HG02938 (cell line): ENCODE measurements at regions not wholly inside any gene's neighbourhood (a gene's known extent, or its start where the extent isn't known, plus 50 kb on each side); places are given as distances from the start of the nearest gene placed in this dataset.
"Not testable (repeated sequence)": the region's sequence is repeated elsewhere in the genome, so short reads cannot be mapped to it uniquely, and the experiment has no call there.

ENCODE experiments used
- ATAC-seq: cut with Tn5 transposase; IDR thresholded peaks from one replicate; pipeline ENCODE4 v1.9.1; 2021; ENCODE audit warnings: mild to moderate bottlenecking, moderate library complexity; ENCODE audit not compliant: unreplicated experiment

GRCh38 chr6:51456282-51456681 is 631.1 kb downstream of the PKHD1 start:
- ATAC-seq = no peak

DNA sequence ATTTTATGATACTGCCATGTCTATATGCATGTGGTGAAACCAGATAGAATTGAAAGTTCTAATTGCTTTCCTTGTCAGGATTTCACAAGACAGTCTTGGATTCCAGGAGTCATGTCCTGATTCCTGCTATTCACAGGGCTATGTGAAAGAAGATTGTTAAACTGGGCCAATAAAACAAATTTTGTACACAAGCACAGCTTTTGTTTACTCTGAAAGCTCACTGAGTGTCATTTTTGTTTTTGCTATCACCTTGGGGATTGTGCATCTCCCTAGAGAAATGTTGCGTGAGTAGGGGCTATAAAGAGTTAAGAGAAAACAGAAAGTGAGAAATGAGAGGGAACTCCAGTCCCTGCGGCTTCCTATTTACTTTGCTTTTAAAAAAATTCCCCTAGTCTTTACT is 627.5 kb downstream of the PKHD1 start:
- ATAC-seq = peak; percentile 97

DNA sequence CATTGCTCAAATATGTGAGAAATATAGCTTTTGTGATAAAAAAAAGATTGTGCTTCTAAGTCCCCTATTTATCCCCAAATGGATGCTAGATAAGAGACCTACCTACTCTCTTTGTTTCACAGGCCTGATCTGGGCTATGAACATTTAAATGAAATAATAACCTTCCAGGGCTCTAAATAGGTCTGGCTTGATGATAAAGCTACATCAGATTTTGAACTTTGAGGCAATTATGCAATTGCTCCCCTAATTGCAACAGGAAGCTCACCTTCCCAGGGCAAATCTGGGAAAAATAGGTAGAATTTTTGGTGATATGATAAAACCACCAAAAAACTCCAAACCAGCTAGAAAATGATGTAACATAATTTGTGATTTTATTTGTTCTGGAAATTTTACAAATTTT is 624.5 kb downstream of the PKHD1 start:
- ATAC-seq = no peak

DNA sequence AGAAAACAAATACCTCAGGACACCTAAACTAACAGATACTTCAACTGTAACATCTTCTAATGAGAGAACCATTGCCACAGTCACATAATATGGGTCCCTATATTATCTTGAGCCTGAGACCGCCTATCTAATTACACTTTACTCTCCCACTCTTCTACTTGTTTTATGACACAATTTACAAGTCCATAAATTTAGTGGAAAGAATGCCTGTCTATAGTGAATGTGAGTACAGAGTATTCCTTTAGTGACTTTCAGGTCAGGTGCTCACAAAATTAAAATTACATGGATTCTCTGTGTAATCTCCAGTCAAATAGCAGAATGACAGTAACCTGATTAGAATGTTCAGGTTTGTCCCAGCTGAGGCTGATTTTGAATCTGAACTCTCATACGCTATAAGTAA is 624.1 kb downstream of the PKHD1 start:
- no peak for ATAC-seq

GRCh38 chr6:51464956-51465355 is 622.5 kb downstream of the PKHD1 start:
- no peak for ATAC-seq

DNA sequence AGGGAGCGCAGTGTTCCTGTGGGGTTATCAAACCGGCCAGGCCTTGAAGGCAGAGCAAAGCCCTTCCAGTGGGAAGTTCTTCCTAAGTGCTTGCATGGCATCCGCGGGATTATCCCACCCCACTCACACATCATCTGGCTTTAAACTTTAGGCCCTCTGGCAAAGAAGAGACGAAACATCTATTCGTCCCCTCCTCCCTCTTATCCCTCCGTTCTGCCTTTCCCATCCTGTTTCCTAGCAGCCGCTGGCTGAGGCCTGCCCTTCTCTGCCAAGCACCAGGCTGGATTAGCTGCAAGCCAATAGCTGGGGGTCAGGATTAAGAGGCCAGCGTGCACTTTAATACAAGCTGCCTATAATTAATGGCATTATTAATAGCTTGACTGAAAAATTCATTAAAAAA is 621.0 kb downstream of the PKHD1 start:
- no peak for ATAC-seq

- ATAC-seq = no peak
Observed at GRCh38 chr6:51467231-51467952, 620.0 kb downstream of the PKHD1 start.

- no peak for ATAC-seq
Observed at GRCh38 chr6:51468704-51469103, 618.7 kb downstream of the PKHD1 start.

- no peak for ATAC-seq
Observed at GRCh38 chr6:51472745-51473487, 614.5 kb downstream of the PKHD1 start.

DNA sequence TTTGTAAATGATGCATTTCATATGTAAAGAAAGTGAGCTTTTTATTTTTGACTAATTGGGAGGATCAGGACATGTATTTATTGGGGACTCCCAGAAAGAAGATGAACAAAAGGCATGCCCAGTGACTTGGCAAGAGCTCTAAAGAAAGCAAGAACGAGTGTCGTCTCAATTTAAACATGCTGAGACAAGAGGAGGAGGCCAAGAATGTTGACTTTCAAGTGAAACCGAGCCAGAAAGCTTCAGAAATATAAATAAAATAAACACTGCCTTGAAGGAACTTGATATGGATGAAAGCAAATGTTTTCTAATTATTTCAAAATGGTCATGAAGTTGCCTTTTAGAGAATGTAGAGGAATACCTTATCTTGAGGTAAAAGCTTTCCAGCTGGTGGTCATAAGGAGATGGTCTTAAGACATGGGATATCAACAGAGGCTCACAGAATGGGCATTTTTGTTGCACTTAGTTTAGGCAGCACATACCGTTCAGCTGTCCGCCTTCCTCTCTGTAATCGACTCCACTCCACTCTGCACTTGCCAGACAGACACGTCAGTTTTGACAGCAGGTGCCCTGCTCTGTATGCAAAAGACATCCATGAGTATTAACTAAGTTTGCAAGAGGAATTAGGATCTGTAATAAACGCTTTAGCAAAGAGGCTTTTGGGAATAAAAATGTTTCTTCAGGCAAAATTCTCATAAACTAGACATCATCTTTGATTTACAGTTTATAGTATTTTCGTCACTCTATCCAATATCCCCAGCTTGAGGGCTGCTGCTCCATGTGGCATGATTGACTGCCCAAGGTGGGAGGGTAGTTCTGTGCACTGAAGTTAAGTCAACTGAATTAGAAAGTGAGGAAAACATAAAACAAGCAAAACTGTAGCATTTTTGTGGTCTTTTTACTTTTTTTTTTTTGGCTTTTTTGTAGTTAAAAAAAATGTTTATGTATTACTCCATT is 613.1 kb downstream of the PKHD1 start:
- ATAC-seq = no peak

DNA sequence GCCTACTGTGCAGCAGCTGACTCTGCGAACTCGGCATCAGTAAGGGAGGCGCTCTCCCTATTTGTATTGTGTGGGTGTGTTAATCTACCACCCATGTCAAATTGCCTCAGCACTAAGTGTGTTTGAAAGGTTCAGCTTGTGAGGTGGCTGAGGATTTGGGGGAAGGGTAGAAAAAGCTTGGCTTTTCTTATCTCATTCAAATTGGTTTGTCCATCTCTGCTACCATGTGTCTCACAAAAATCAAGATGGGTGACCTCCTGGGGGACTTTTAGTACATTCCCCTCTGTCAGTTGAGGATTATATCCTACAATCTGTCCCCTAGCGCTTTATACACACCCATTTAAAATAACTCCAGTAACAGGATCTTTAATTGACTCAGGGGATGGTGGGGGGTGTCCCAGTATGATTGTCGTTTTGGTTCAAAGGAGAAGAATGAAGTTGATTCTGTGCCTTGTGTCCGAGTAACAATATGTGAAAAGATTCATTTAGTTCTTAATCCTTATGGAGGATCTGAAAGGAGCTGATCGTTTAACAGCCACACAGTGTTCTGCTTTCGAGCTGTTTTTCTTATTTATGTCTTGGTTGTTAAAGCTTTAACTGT is 609.6 kb downstream of the PKHD1 start:
- no peak for ATAC-seq

DNA sequence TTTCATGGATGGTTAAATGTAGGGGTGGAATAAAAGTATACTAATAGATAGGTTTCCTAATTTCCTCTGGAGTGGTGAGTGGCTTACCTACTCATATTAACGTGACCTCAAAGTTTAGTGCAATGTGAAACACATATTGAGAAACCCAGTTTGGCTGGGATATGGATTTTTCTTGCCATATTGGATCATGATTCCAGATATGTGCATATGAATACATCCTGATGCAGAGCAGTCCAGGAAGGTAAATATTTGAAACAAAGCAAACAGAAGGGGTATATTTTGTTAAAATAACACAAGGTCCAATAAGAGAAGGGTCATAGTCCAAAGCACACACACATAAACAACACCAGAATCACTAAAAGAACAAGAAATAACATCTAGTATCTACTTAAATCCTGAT is 608.1 kb downstream of the PKHD1 start:
- no peak for ATAC-seq

DNA sequence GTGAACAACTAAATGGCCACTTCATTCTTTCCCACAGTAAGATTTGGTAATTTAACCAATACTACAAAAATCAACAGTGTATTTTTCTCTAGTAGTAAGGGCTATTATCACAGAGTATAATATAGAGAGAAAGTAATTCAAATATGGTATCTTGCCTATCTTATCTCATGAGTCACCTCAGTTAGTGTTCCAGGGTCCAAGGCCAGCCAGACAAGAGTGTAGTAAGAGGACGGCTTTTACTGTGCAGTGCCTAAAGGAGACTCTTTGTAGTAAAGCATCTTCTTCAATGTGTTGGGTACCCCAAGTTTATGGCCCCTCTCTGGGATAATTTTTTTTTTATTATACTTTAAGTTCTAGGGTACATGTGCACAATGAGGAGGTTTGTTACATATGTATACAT is 607.4 kb downstream of the PKHD1 start:
- ATAC-seq = no peak

- not testable (repeated sequence) for ATAC-seq
Observed at GRCh38 chr6:51485869-51486268, 601.5 kb downstream of the PKHD1 start.

DNA sequence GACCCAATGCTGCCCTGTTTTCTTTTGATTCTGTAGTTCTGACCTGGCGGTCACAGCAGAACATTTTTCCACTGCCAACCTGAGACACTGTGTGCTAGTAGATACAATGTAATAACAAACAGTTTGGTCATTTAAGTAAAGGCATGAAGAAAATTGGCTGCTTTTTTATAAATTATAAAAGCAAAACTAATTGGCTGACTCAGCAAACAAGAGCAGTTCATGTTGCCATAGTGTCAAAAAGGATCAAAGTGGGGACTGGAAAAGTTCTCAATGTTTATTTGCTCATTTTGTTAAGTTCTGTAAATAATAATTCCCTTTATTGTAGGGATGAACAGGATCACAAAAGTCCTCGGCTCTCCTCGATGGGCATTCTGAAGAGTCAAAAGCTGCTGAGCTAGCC is 599.5 kb downstream of the PKHD1 start:
- no peak for ATAC-seq

DNA sequence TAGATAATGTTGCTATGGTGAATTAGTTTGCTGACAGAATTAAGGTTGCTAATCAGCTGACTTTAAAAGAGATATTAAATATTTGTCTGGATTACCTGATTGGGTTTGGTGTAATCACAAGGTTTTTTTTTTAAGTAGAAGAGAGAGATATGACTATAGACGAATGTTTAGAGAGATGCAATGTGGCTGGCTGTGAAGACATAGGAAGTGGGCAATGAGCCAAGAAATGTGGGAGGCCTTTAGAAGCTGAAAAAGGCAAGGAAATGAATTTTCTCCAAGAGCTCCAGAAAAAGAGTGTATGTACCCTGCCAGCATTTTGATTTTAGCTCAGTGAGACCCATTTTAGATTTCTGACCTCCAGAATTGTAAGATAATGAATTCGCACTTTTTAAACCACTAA is 598.3 kb downstream of the PKHD1 start:
- no peak for ATAC-seq

DNA sequence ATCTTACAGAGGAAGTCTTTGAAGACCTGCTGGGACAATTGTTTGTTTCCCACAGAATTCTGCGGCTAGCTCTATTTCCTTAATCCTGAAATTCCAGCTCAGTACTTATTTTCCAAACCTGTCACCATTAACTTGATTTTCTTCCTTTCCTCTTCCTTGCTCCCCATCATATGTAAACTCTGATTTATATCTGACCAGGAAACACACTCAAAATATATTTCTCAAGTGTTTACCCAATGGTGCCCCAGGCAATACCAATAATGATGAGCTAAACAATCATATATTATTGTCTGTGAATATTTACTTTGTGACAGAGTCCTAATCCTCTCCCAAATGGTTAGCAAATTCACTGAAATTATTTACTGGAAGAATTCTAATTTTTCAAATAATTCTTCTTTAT is 597.3 kb downstream of the PKHD1 start:
- ATAC-seq = no peak

- ATAC-seq = no peak
Observed at GRCh38 chr6:51494342-51494741, 593.1 kb downstream of the PKHD1 start.

GRCh38 chr6:51495096-51495495 is 592.3 kb downstream of the PKHD1 start:
- no peak for ATAC-seq

- ATAC-seq = no peak
Observed at GRCh38 chr6:51495610-51496396, 591.6 kb downstream of the PKHD1 start.
